GM19023 (cell line): ENCODE measurements at regions not wholly inside any gene's neighbourhood (a gene's known extent, or its start where the extent isn't known, plus 50 kb on each side); places are given as distances from the start of the nearest gene placed in this dataset.

Source experiments
- ATAC-seq: cut with Tn5 transposase; IDR thresholded peaks from one replicate; pipeline ENCODE4 v1.9.1; 2021; ENCODE audit warnings: mild to moderate bottlenecking, moderate library complexity; ENCODE audit not compliant: unreplicated experiment

DNA sequence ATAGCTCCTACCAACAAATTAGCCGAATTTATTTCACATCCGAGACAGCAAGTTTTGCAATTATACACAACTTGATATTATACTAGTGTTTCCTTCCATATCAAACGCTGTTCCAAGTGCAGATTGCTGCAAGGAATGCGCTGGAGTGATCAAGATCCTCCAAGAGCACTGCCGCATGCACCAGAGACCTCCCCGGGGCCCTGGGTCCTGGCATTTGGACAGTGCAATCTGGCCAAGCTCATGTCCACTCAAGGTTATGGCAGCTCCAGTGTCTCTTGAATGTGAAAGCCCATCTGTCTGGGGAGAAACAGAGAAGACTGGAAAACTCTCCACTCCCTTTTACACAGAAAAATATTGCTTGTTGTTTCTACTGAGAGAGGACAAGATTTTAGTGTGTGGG, 111.9 kb downstream of the HSPH1 start:
- ATAC-seq, result no peak

DNA sequence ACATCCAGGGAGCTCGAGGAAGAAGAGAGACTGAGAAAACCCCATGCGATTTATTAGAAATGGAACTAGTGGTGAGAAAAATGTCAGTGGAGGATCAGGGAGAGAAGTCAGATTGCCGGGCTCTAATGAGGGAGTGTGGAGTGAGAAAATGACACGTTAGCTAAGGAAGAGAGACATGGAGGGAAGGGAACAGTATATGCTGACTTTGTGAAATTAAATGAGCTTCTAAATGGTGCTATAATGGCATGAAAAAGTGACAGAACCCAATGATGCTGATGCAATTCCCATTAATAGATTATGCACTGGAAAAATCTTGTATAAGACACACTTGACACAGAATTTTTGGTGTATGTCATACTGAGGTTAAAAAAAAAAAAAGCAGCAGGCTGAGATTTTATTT, 112.6 kb downstream of the HSPH1 start:
- ATAC-seq, result no peak

DNA sequence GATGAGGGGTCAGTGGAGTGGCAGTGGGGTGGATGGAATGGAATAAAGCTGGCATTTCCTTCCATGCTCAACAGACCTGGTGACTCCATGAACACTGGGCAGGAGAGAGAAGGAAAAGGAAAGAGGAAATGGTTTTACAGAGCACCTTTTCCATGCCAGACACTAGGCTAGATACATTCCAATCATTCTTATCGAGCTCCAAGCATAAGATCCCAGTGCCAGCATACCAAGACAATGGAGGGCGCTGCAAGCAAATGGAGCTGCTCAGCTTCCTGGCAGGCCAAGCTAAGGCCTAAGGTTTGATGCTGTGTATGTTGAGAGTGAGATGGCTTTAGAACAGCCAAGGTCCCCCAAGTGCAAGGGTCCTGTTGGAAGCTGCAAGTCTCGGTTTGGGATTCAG, 113.2 kb downstream of the HSPH1 start:
- ATAC-seq, result no peak

DNA sequence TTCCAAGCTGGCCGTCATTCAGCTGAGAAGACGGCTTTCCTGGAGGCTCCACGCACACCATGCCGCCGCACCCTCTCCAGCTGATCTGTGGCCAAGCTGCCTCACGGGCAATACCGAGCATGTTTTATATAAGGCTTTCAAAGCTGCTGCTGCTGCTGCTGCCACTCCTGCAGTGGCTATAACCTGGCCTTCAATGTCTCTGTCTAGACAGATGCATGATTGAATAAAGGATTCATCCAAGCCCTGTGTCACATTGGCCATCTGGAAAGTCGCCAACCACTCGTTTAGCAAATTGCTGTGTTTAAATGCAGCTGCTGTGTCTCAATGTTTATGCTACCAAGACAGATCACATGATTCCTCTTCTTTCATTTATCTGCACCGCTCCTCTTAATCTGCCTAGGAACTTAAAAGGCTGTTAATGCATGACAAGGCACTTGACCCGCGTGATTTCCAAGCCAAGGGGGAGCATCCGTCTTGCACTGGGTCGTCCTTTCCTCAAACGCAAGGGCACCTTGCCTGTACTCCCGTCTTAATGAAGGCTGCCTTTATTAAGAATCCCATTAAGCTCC, 114.3 kb downstream of the TEX26 start:
- no peak for ATAC-seq

DNA sequence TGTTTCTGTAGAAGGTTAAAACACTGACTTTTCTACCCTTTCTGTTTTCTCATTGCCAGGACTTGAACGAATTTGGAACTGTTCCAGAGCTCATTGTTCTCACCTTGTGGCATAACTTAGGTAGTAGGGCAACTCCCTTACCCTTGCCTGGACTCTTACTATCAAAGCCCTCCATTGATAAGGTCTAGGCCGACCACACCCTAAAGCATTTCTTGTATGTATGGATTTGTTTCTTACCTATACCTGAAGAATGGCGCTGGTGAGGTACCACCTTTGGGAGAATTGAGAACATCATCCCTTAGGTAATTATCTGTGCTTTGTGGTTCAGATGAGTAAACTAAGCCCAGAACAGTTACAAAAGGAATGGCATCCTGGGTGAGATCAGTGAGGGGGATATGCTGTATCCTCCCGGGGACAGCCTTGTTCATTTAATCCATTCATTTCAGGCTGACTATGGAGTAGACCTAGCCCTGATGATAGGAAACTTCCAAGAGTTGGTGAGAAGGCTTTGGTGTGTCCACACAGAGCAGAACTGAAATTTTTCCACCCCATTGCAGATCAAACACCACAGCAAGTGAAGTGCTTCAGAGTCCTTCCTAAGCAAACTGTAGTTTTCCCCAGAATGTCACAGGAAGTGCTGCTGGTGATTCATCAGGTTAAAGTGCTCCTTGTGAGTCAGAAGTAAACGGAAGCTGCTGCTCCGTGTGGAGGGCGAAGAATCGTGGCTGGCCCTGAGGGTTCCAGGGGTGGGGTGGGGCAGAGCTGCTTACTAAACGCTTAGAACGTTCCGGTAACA, 113.0 kb downstream of the TEX26 start:
- no peak for ATAC-seq

DNA sequence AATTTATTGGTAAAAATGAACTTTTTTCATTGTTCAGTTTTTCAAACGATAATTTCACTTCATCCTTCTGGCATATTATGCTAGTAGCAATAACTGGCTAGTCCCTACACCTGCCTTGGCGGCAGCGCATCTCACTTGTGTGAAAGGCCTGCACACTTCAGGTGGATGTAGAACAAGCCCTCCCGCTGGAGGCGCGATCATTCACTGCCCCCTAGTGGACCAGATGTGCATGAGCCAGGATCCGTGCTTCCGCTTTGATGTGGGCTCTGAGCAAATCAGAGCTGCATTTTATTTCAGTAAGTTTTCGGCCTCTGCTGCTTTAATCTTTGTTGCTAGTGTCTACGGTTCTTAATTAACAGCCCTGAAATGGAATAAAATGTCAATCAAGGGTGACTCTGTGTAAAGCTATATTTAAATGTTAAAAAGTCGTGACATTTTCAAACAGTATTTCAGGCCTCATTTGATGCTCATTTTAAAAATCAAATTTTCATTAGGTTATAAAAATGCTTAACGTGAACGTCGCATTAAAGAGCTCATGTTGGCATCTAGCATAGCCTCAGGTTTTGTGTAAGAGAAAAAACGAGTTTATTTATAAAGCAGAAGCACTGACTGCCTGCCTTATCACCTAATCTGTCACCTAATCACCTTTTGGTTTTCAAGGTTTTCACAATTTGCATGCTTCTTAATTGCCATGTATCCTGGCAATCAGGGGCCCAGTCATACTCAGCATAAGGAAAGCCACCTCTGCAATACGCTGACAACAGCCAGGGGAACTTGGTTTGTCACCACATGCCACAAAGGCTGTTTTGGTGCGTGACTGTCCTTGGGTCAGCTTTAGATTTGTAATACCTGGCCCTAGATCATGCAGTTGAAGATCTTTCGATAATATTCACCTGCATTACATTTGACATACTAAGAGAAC, 112.2 kb downstream of the TEX26 start:
- ATAC-seq, result peak; percentile 95

DNA sequence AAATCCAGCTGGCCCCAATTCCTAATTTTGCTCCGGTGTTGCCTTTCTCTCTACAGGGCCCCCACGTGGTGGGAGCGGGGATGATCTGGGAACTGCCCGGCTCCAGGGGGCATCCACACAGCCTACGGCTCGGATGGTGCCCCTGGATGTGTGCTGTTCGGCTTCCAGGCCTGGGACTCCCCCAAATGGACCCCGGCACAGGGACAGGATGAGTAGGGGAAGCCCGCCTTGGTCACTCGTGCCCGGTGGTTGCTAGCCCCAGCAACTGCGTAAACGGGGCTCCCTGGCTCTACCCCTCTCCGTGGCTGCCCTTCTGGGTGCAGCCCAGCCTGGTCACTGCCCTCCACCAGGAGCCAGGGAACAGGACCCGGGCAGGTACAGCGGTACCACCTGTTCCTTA, 111.5 kb downstream of the TEX26 start:
- no peak for ATAC-seq

DNA sequence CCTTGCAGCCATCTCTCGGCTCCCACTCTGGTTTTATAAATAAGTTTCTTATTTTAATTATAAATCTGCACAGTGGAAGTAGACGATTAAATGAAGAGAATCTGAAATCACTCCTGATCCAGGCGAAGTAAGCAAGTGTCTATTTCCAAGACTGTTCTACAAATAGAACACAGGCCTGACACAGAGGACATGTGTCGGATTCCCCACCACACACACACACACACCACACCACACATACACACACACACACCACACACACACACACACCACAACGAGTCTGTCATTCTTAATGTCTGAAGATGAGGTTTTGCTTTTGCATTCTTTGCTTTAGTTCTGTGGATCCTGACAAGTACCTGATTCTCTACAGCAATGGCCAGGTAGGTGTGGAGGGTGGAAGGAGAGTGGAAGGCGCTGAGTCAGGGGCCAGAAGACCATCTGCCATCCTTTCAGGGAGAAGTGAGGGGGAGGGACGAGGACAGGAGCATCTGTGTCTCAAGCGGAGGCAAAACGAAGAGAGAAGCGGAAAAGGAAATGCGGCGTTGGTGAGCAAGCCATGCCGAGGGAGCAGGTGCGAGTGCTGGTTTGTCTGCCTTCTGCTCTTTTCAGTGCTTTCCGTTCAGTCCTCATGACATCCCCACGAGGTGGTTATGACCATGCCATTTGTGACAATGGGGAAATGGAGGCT, 110.2 kb downstream of the TEX26 start:
- no peak for ATAC-seq

DNA sequence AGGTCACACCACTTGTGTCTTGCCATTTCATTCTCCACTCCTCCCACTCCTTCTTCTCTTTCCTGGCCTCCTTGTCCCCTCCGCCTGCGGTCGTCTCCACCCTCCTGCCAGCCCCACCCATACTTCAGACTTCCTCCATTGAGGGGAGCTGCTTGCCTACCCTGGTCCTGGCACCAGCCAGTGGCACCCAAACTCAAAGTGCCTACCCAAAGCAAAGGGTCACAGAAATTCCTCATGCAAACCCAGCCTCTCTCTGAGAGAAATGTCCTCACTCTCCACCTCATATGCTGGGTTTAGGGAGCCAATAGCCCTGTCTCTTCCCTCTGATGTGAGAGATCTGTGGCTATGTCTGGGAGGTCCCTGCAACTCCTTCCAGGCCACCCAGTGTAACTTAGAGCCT, 109.6 kb downstream of the TEX26 start:
- ATAC-seq, result no peak

DNA sequence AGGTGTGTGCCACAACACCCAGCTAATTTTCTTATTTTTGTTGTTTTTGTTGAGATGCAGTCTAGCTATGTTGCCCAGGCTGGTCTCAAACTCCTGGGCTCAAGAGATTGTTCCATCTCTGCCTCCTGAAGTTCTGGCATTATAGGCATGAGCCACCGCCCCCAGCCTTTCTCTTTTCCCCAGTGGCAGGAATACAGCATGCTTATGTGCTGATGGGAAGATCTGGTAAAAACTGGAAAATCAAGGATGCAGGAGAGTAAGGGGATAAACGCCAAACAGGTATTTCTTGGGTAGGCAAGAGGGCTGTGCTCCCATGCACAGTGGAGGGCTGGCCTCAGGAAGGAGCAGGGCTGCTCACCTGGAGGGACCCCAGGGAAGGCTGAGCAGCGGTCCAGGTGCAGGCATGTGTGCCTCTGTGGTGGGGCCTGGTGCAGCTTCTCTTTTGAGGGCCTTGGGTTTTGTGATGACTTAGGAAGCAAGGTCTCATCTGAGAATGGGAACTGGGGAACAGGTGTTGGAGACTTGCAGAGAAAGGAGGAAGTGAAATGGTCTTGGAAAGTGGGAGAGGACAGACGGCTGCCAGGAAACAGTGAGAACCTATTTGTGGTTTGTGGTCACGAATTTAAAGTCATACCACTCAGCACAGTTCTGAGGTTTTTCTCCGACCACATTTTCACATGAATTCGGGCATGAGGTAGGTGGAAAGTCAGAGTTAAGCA, 106.5 kb downstream of the TEX26 start:
- ATAC-seq, result peak; percentile 72

DNA sequence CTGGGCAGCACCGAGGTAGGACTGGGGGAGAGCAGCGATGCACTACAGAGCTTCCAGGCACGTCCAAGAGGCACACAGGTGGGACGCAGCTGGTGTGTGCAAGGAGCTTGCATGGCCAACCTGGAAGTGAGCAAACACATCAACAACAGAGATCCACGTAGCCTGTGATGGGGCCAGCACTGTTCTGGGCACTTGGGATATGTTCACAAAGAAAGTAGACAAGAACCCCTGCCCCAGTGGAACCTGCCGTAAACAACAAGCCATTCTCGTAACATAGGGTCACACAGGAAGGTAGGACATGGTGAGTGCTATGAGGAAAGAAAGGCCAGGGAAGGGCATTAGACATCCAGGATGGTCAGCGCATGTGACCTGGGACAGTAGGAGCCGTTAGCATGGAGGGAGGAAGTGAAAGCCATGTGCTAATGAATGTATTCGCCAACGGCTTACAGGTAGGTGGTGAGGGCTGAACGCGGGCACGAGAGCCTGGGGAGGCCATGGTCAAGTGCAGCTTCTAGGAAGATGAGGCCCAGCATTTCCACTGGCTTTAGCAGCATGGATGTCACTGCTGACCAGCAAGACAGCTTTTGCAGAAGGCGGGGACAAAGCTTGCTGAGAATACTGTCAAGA, 105.5 kb downstream of the TEX26 start:
- no peak for ATAC-seq

DNA sequence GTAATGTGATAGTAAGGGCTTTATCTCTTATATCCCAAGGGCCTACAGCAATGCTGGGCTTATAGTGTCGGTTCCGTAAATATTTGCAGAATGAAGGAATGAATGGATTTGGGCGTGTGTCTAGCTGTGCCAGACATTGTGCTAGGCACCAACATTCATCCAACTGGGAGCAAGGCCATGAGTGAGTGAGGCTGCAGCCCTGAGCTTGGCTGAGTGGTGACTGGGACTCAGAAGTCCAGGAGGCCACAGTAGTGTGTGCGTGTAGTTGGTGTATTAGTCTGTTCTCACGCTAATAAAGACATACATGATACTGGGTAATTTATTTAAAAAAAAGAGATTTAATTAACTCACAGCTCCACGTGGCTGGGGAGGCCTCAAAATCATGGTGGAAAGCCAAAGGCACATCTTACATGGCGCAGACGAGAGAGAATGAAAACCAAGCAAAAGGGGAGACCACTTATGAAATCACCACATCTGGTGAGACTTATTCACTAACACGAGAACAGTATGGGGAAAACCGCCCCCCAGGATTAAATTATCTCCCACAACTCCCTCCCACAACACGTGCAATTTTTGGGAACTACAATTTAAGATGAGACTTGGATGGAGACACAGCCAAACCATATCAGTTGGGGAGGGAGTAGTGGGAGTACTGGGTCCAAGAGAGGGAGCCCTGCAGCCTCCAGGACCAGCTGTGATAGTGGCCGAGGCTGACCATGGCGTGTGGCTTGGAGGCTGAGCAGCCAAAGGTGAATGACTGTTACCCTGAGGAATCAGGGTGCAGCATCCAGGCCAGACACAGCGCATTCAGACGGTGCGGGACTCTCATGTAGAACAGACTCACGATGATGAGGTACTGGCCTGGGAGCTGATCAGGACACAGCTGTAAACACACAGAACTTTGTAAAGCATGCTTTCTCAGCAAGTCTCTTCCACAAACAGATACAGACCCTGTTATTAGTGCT, 104.6 kb downstream of the TEX26 start:
- no peak for ATAC-seq

DNA sequence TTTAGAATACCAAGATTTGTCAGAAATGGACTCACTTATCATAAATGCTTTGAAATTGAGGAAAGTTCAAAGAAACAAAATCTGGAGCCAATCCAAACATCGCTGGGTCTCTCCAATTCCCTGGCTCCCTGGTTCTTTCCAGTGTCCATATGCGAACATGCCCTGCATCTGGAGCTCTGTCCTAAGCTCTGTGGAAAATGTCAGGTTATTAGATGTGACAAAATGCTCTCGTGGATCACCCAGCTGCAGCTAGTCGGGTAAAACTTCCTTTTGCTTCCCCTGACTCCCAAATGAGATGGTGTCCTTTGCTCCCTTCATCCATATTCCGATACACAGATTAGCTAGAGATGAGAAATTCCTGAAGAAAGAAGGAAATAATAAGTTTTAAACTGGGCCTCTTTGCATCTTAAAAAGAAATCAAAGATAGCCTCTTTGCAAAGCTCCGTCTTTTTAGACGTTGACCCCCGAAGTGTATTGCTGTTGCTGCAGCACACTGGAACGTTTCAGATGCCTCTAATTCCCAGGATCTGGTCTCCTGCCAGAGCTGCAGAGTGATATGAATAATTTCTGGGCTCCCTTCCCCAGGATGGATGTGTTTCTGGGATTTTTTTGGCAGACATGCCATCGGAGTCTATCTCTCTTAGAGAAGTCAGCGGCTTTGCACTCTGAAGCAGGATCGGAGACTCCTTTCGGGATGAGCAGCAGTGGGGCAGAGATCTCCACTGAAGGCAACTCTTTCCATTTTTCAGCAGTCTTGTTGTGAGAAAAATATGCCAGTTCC, 102.9 kb downstream of the TEX26 start:
- no peak for ATAC-seq

DNA sequence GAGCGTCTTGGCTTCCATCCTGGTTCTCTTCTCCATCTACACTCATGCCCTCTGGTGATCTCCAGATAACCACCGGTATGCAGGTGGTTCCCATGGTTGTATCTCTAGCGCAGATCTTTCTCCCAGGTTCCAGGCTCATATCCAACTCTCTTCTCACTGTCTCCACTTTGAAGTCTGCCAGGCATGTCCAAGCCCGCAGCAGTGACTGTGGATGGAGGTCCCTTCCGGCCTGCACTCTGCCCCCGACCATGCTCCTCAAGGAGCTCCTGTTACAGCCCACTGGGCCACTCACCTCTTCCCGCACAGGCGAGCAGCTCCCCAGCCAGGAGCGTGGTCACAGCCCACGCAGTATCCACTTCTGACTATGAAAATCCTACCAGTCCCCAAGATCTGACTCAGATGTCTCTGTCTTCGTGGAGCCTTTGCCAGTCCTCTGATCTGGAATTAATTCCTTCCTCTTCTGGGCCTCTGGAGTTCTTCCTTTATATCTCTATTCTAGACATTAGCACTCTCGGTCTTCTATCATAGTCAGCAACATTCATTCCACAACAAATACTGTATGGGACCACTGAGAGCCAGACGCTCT, 100.2 kb downstream of the TEX26 start:
- no peak for ATAC-seq

DNA sequence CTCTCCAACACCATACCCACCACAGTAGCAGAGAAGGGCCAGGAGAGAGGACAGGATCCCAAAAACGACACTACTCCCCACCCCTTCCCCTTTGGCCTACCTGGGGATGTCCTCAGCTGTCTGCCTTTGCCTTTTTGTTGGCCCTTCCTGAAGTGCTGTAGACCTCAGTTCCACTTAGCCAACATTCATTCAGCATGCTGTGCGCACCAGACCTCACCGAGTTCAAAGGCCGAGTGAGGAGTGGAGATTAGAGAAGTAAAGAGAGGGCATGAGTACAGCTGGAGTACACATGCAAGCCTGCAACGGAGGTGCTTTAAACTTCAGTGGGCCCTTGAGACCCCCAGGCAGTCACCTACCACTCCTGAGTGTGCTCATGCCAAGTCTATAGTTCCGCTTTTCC, 99.0 kb downstream of the TEX26 start:
- ATAC-seq, result no peak

DNA sequence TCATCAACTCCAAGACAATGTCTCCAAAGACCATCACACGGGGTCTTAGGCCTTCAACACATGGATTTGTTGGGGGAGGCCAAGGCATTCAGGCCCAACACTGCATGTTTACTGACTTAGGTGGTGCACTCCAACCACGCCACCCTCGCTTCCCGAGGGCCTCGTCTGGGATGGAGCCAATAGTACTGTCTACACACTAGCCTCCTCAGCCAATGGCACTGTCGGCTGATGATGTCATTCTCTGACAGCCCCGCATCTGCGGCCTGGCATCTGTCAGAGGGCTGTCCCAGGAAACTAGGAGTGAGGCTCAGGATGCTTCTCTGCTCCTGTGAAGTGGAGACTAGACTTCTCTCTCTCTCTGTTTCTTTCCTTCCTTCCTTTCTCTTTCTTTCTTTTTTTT, 96.6 kb downstream of the TEX26 start:
- no peak for ATAC-seq

DNA sequence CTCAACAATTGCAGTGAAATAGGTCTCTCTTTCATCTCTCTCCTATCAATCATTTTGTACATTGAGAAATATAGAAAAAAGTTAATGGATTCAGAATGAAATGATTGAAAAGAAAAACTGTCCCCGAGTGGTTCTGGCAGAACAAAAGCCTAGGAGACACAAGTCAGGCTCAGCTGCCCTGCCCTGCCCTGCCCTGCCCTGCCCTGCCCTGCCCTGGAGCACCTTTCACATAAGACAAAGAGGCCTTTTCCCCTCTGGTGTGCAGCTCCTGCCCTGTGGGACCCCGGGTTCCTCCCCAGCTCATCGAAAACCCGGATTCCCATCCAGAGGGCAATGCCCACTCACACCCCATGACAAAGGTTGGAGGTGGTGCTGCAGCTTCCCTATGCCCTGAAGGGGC, 94.7 kb downstream of the TEX26 start:
- no peak for ATAC-seq
